WTC11 (cell line): ENCODE measurements at regions not wholly inside any gene's neighbourhood (a gene's known extent, or its start where the extent isn't known, plus 50 kb on each side); places are given as distances from the start of the nearest gene placed in this dataset.

Experiments used
- CTCF ChIP-seq: fragments of 200-600 bp; IDR thresholded peaks from 2 replicates; pipeline ENCODE4 v1.8.0; 2022; ENCODE audit warnings: antibody characterized with exemption
- FOXJ3 ChIP-seq: sonication (generic); formaldehyde crosslinking; IDR thresholded peaks from 2 replicates; pipeline ENCODE4 v1.9.0; 2021; ENCODE audit warnings: missing genetic modification reagents, mild to moderate bottlenecking, borderline replicate concordance
- NFE2L1 ChIP-seq: sonication (generic); formaldehyde crosslinking; IDR thresholded peaks from 2 replicates; pipeline ENCODE4 v1.8.1; 2023; ENCODE audit warnings: missing genetic modification reagents
- PREB ChIP-seq: sonication (generic); formaldehyde crosslinking; IDR thresholded peaks from 2 replicates; pipeline ENCODE4 v1.8.1; 2022; ENCODE audit warnings: mild to moderate bottlenecking, missing genetic modification reagents, moderate library complexity, borderline replicate concordance
- SP1 ChIP-seq: sonication (generic); formaldehyde crosslinking; conservative IDR thresholded peaks from 2 replicates; pipeline ENCODE4 v1.8.1; 2022; ENCODE audit warnings: missing genetic modification reagents
- TEAD1 ChIP-seq: sonication (generic); formaldehyde crosslinking; IDR thresholded peaks from 2 replicates; pipeline ENCODE4 v1.8.0; 2022; ENCODE audit warnings: mild to moderate bottlenecking, missing genetic modification reagents
- ZNF423 ChIP-seq: fragments of 250-450 bp; sonication (Bioruptor Pico); IDR thresholded peaks from 2 replicates; pipeline ENCODE4 v2.1.2; 2022; ENCODE audit warnings: mild to moderate bottlenecking, moderate library complexity

DNA sequence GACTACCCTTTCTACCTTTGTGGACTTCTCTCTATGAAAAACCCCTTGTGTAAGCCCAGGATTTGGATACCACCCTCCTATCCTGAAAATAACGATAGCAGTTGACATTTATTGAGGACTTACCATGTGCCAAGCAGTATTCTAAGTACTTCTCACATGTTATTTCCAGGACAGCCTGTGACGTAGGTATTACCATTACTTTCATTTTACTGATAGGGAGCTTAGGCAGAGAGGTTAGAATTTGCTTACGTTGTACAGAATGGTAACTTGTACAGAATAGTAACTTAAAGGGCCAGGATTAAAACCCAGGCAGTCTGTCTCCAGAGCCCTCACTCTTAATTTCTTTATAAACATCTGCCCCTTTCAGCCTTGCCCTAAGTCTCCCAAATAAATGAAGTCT is 138.3 kb downstream of the NTMT2 start:
- no peak for TF ChIP-seq NFE2L1 (CRISPR knock-in tag)
- TF ChIP-seq ZNF423 (CRISPR knock-in tag) = no peak
- no peak for TF ChIP-seq PREB (CRISPR knock-in tag)
- no peak for TF ChIP-seq FOXJ3 (CRISPR knock-in tag)
- no peak for TF ChIP-seq SP1 (CRISPR knock-in tag)
- no peak for TF ChIP-seq TEAD1 (CRISPR knock-in tag)
- no peak for TF ChIP-seq CTCF
